ENCODE measurements at regions not wholly inside any gene's neighbourhood (a gene's known extent, or its start where the extent isn't known, plus 50 kb on each side); places are given as distances from the start of the nearest gene placed in this dataset.
"Not testable (repeated sequence)": the region's sequence is repeated elsewhere in the genome, so short reads cannot be mapped to it uniquely, and the experiment has no call there.

- intact Hi-C loops (cut with DNase I); H3K36me3 ChIP-seq; H3K9me3 ChIP-seq; DNase-seq; H3K27me3 ChIP-seq (ENCODE audit: low read depth); H3K4me1 ChIP-seq; H3K4me3 ChIP-seq; H3K27ac ChIP-seq: not testable (repeated sequence)
- peak in 1 of 2 donors; percentile 49 for ATAC-seq
Measured at GRCh38 chr17:16840219-16840618, 131.7 kb downstream of the TNFRSF13B start.

GRCh38 chr17:16839242-16840175 is 132.4 kb downstream of the TNFRSF13B start:
- H3K36me3 ChIP-seq; intact Hi-C loops (cut with DNase I): not testable (repeated sequence)
- ATAC-seq, result peak; percentile 18 to 40

GRCh38 chr17:16838795-16839194 is 133.1 kb downstream of the TNFRSF13B start:
- H3K27ac ChIP-seq; H3K9me3 ChIP-seq; H3K4me3 ChIP-seq; intact Hi-C loops (cut with DNase I); H3K36me3 ChIP-seq; DNase-seq; H3K4me1 ChIP-seq; H3K27me3 ChIP-seq (ENCODE audit: low read depth): not testable (repeated sequence)
- ATAC-seq, result peak; percentile 36 to 50

More at GRCh38 chr17:16839242-16840175, 132.4 kb downstream of the TNFRSF13B start:
- not testable (repeated sequence) for H3K27ac ChIP-seq; H3K4me1 ChIP-seq; H3K9me3 ChIP-seq; DNase-seq; H3K4me3 ChIP-seq; H3K27me3 ChIP-seq (ENCODE audit: low read depth)

GRCh38 chr17:16838287-16838686 is 133.6 kb downstream of the TNFRSF13B start:
- intact Hi-C loops (cut with DNase I); H3K4me3 ChIP-seq; DNase-seq; H3K27me3 ChIP-seq (ENCODE audit: low read depth); H3K9me3 ChIP-seq; H3K27ac ChIP-seq; H3K4me1 ChIP-seq; H3K36me3 ChIP-seq: not testable (repeated sequence)
- peak; percentile 32 to 45 for ATAC-seq

GRCh38 chr17:16837468-16838266 is 134.3 kb downstream of the TNFRSF13B start:
- DNase-seq; H3K27ac ChIP-seq; ATAC-seq; H3K4me1 ChIP-seq; H3K4me3 ChIP-seq; H3K9me3 ChIP-seq; H3K36me3 ChIP-seq; H3K27me3 ChIP-seq (ENCODE audit: low read depth); intact Hi-C loops (cut with DNase I): not testable (repeated sequence)

GRCh38 chr17:16836315-16836915 is 135.5 kb downstream of the TNFRSF13B start:
- ATAC-seq; DNase-seq; intact Hi-C loops (cut with DNase I): not testable (repeated sequence)

GRCh38 chr17:16833517-16833916 is 138.4 kb downstream of the TNFRSF13B start:
- H3K4me1 ChIP-seq; intact Hi-C loops (cut with DNase I); ATAC-seq; H3K9me3 ChIP-seq; H3K27ac ChIP-seq; H3K27me3 ChIP-seq (ENCODE audit: low read depth); H3K4me3 ChIP-seq; H3K36me3 ChIP-seq; DNase-seq: not testable (repeated sequence)

More at GRCh38 chr17:16836315-16836915, 135.5 kb downstream of the TNFRSF13B start:
- not testable (repeated sequence) for H3K27ac ChIP-seq; H3K9me3 ChIP-seq; H3K27me3 ChIP-seq (ENCODE audit: low read depth); H3K4me3 ChIP-seq; H3K36me3 ChIP-seq; H3K4me1 ChIP-seq

- intact Hi-C loops (cut with DNase I); DNase-seq; H3K4me1 ChIP-seq; H3K27me3 ChIP-seq (ENCODE audit: low read depth); H3K4me3 ChIP-seq; H3K27ac ChIP-seq; H3K9me3 ChIP-seq; H3K36me3 ChIP-seq: not testable (repeated sequence)
- ATAC-seq, result peak; percentile 89 to 90
Measured at GRCh38 chr17:16832853-16833252, 139.1 kb downstream of the TNFRSF13B start.

GRCh38 chr17:16832206-16832605 is 139.7 kb downstream of the TNFRSF13B start:
- intact Hi-C loops (cut with DNase I); H3K36me3 ChIP-seq; H3K4me3 ChIP-seq; ATAC-seq; H3K27me3 ChIP-seq (ENCODE audit: low read depth); H3K4me1 ChIP-seq; DNase-seq; H3K9me3 ChIP-seq; H3K27ac ChIP-seq: not testable (repeated sequence)

- H3K27me3 ChIP-seq (ENCODE audit: low read depth); ATAC-seq; H3K4me1 ChIP-seq; H3K27ac ChIP-seq; intact Hi-C loops (cut with DNase I); H3K4me3 ChIP-seq; H3K9me3 ChIP-seq; H3K36me3 ChIP-seq; DNase-seq: not testable (repeated sequence)
Measured at GRCh38 chr17:16830770-16831169, 140.7 kb downstream of the CCDC144A start.

GRCh38 chr17:16830219-16830618 is 140.2 kb downstream of the CCDC144A start:
- ATAC-seq; intact Hi-C loops (cut with DNase I): not testable (repeated sequence)

More at GRCh38 chr17:16830219-16830618, 140.2 kb downstream of the CCDC144A start:
- H3K4me3 ChIP-seq; H3K36me3 ChIP-seq; H3K9me3 ChIP-seq; H3K27ac ChIP-seq; H3K27me3 ChIP-seq (ENCODE audit: low read depth); DNase-seq; H3K4me1 ChIP-seq: not testable (repeated sequence)

Data from lower lobe of right lung (tissue), 2 donors.